Stimulated activated CD8-positive, alpha-beta memory T cell treated with anti-CD3 and anti-CD28 coated beads, Interleukin-7, amount 100 ng/mL, for 4 hours (primary cell): ENCODE measurements at regions not wholly inside any gene's neighbourhood (a gene's known extent, or its start where the extent isn't known, plus 50 kb on each side); places are given as distances from the start of the nearest gene placed in this dataset.
"Not testable (repeated sequence)": the region's sequence is repeated elsewhere in the genome, so short reads cannot be mapped to it uniquely, and the experiment has no call there.

Source experiments
- DNase-seq, 2 donors: peaks; one replicate each; pipeline ENCODE4 v3.0.0-alpha.2; 2020; ENCODE audit warnings: low read depth in 2 of 2

DNA sequence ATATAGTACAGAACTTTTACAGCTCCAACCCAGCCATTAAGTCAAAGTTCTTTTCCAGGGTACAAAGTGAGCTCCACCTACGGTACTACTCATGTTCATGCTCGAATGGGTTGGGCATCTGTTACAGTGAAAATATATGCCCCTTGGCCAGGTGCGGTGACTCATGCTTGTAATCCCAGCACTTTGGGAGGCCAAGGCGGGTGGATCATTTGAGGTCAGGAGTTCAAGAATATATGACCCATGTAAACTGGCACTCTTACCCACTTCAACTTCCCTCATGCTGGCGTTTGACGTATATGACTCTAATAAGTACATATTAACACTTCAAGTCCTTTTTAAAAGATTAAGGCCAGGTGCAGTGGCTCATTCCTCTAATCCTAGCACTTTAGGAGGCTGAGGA is 71.3 kb upstream of the PKN2 start:
- DNase-seq, result no peak

DNA sequence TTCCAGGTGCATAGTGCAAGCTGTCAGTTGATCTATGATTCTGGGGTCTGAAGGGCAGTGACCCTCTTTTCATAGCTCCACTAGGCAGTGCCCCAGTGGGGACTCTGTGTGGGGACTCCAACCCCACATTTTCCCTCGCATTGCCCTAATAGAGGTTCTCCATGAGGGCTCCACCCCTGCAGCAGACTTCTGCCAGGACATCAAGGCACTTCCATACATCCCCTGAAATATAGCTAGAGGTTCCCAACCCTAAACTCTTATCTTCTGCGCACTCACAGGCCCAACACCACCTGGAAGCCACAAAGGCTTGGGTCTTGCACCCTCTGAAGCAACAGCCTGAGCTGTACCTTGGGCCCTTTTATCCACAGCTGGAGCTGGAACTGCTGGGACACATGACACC is 65.7 kb upstream of the PKN2 start:
- DNase-seq, result no peak

DNA sequence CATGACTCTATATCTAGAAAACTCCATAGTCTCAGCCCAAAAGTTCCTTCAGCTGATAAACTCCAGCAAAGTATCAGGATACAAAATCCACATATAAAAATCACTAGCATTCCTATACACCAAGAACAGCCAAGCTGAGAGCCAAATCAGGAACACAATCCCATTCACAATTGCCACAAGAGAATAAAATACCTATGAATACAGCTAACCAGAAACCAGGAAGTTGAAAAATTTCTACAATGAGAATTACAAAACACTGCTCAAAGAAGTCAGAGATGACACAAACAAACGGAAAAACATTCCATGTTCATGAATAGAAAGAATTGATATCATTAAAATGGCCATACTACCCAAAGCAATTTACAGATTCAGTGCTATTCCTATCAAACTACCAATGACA is 61.0 kb upstream of the PKN2 start:
- not testable (repeated sequence) for DNase-seq
